ENCODE measurements at regions not wholly inside any gene's neighbourhood (a gene's known extent, or its start where the extent isn't known, plus 50 kb on each side); places are given as distances from the start of the nearest gene placed in this dataset.

- DNase-seq (ENCODE audit: extremely low spot score), result no peak
- POLR2A ChIA-PET, result no interaction called here
- CTCF ChIA-PET, result no interaction called here
- TF ChIP-seq CTCF (IDR thresholded peaks at IDR 0.05; ENCODE audit: control extremely low read depth, extremely low read depth, low read depth, missing control alignments), result no peak
These were observed 407.3 kb downstream of the SIPA1L2 start for GRCh38 chr1:232222614-232223013.

DNA sequence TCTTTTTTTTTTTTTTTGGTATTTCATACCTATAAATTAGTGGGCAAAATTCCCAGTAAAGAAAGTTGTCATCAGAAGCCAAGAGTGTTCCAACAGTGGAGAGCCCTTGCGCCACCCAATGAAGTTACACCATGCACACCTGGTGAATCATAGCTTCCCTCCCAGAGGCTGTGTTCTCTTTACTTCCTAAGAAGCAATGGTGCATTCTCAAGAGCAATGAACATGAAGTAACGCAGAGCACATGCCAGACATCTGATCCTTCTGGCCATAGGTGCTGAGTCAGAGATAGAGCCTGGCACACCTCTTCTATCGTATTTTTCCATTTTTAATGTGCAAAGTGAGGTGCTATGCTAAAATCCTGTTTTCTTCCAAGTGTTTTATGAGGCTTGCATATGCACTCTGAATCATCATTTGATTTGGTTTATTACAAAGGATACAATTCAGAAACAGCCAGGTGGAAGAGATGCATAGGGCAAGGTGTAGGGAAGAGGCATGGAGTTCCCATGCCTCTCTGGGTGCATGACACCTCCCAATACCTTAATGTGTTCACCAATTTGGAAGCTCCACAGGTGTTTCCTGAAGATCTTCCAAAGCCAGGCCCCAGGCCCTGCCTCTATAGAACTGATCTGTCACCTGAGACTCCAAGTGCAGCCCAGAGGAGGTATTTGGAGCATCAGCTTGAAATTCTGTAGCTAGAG is 408.0 kb downstream of the SIPA1L2 start:
- no peak for DNase-seq (ENCODE audit: extremely low spot score)
- CTCF ChIA-PET, result no interaction called here
- TF ChIP-seq CTCF (IDR thresholded peaks at IDR 0.05; ENCODE audit: control extremely low read depth, extremely low read depth, low read depth, missing control alignments), result no peak
- POLR2A ChIA-PET, result no interaction called here

DNA sequence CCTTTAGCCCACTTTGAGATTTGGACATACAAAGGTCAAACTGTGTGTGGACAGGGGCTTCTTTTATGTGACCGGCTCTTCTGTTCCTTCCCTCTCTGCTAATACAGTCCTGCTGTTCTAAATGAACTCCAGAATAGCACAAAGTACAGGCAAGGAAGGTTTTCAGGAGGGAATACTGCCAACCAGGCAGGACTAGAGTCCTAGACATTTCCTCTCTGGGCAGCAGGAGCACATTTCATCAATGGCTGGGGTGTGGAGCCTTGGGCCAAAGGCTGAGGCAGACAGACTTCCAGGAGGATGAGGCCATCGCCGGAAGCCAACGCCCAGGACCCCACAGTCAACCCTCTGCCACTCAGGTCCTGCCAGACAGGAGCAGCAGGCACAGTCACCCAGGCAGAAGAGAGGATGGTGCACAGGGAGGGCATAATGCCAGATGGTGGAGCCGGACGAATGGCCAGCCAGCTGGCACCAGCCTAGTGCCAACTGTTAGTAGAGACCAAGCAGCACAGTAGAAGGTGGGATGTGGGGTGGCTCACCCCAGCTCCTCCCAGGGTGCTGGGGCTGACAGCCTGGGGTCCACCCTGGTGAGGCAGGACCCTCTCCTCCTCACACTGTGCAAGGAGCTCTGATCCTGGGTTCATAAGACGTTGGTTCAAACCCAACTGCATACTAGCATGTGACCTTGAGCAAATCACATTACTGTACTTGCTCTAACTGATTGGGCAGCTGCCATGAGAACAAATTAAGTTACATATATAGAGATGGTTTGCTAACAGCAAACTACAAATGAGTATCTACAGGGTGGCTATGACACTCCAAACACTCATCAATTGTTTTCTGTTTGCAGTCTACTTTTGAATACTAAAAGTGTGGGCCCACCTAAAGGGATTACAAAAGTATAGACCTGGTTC is 410.7 kb downstream of the SIPA1L2 start:
- CTCF ChIA-PET, result no interaction called here
- POLR2A ChIA-PET, result no interaction called here
- no peak for TF ChIP-seq CTCF (IDR thresholded peaks at IDR 0.05; ENCODE audit: control extremely low read depth, extremely low read depth, low read depth, missing control alignments)
- no peak for DNase-seq (ENCODE audit: extremely low spot score)

DNA sequence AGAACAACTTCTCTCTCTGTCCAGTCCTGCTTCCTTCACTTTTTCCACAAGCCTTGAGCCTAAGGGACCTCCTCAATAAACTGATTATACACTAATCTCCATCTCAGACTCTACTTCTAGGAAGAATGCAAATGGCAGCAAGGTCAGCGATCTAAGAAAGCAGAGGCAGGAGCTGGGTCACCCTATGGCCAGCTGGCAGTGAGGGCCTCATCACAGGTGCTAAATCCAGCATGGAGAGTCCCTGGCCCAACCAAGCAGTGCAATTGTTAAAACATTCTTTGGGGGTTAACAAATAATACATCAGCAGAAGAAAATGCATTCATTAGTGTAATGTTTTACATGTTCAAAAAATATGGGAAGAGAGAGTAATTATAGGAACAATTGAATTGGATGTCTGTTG is 416.0 kb downstream of the SIPA1L2 start:
- TF ChIP-seq CTCF (IDR thresholded peaks at IDR 0.05; ENCODE audit: control extremely low read depth, extremely low read depth, low read depth, missing control alignments), result no peak
- CTCF ChIA-PET, result no interaction called here
- no peak for DNase-seq (ENCODE audit: extremely low spot score)
- POLR2A ChIA-PET, result no interaction called here

DNA sequence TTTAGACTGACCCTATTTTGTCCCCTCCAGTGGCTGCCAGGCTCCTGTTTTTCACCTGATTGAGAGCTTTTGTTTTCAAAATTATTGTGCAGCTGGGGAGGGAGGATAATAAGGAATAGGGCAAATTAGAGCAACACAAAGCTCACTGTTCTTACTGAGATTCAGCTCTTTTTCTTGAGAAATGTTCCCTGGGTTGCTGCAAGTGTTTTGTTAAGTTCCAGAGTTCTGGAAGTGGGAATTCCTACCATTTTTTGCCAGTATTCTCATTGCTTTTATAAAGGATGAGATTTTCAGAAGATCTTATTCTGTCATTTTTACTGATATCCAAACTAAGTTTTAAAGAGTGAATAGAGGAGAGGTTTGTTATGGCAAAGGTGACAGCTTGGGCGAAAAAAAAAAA is 417.7 kb downstream of the SIPA1L2 start:
- ChIA-PET POLR2A (no interaction called here), CTCF (interaction anchor here (1.4 kb wide), 1 partner anchor 24 kb away, joined by 5 read pairs; no protein-coding TSS in a partner anchor)
- DNase-seq (ENCODE audit: extremely low spot score), result no peak
- no peak for TF ChIP-seq CTCF (IDR thresholded peaks at IDR 0.05; ENCODE audit: control extremely low read depth, extremely low read depth, low read depth, missing control alignments)

DNA sequence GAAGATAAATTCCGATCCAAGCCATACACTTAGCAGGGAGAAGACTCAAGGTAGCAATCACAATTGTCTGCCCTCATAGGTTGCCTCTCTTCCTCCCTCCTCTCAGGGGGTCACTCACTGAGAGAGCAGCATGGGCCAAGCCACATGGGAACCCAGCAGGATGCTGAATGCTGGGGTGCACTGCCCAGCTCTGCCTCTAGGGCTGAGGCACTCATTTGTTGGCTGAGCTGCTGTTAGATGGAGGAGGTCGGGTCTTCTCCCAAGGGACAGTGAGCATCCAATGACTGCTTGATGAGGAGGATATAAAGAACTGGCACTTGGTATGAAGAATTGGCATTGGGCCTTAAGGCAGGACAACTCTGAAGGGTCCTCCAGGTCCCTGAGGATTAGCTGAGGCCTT is 418.8 kb downstream of the SIPA1L2 start:
- DNase-seq (ENCODE audit: extremely low spot score), result no peak
- TF ChIP-seq CTCF (IDR thresholded peaks at IDR 0.05; ENCODE audit: control extremely low read depth, extremely low read depth, low read depth, missing control alignments), result no peak
- ChIA-PET POLR2A (no interaction called here), CTCF (no interaction called here)

Data from GM10248 (cell line).